ENCODE measurements at regions not wholly inside any gene's neighbourhood (a gene's known extent, or its start where the extent isn't known, plus 50 kb on each side); places are given as distances from the start of the nearest gene placed in this dataset.

GRCh38 chr22:44363013-44363979 lies 50.5 kb upstream of the SHISAL1 start:
- TF ChIP-seq SP3 (tag by site-specific recombination; IDR thresholded peaks at IDR 0.05) (no peak), PBX3 (CRISPR knock-in tag; IDR thresholded peaks at IDR 0.05) (0 out of 2 replicates have a peak, but pooled peaks have one; percentile 46)
- Histone ChIP-seq H3K9me3 (ENCODE audit: control insufficient read depth, insufficient read depth, low read depth, low read length) (no peaks in the 10 kb centered on the region), H3K4me1 (ENCODE audit: control insufficient read depth, insufficient read depth, low read length) (no peaks in the 10 kb centered on the region), H3K27ac (ENCODE audit: extremely low read depth, low read depth, low read length) (no peak overlapping the region), H3K4me3 (ENCODE audit: low read depth, low read length) (no peak overlapping the region), H3K36me3 (ENCODE audit: control insufficient read depth in 2 of 2, insufficient read depth in 1 of 2, low read length in 2 of 2) (no peaks in the 10 kb centered on the region)
- ChIA-PET POLR2A (no interaction called here), CTCF (interaction anchor here (0.7 kb wide), 1 partner anchor 15 kb away, joined by 5 read pairs; no protein-coding TSS in a partner anchor)

- Histone ChIP-seq H3K4me3 (ENCODE audit: low read depth, low read length) (no peak overlapping the region), H3K36me3 (ENCODE audit: control insufficient read depth in 2 of 2, insufficient read depth in 1 of 2, low read length in 2 of 2) (no peaks in the 10 kb centered on the region), H3K27ac (ENCODE audit: extremely low read depth, low read depth, low read length) (no peak overlapping the region), H3K4me1 (ENCODE audit: control insufficient read depth, insufficient read depth, low read length) (no peaks in the 10 kb centered on the region; the same call in 1 of the 2 replicates), H3K9me3 (ENCODE audit: control insufficient read depth, insufficient read depth, low read depth, low read length) (no peaks in the 10 kb centered on the region)
- ChIA-PET POLR2A (no interaction called here), CTCF (interaction anchor here (0.7 kb wide), 1 partner anchor 16 kb away, joined by 5 read pairs; no protein-coding TSS in a partner anchor)
- TF ChIP-seq ZNF513 (tag by site-specific recombination; IDR thresholded peaks at IDR 0.05) (no peak), ZNF404 (tag by site-specific recombination; IDR thresholded peaks at IDR 0.05) (no peak), ZNF701 (tag by site-specific recombination; IDR thresholded peaks at IDR 0.05) (no peak), ZNF391 (tag by site-specific recombination; IDR thresholded peaks at IDR 0.05; ENCODE audit: borderline replicate concordance, low read depth) (no peak), ZNF610 (tag by site-specific recombination; IDR thresholded peaks at IDR 0.05; ENCODE audit: borderline replicate concordance) (no peak), ZNF548 (tag by site-specific recombination; IDR thresholded peaks at IDR 0.05) (no peak), ZNF629 (tag by site-specific recombination; IDR thresholded peaks at IDR 0.05) (no peak), ZBTB44 (tag by site-specific recombination; IDR thresholded peaks at IDR 0.05) (no peak), ZNF707 (tag by site-specific recombination; IDR thresholded peaks at IDR 0.05) (no peak), ZNF221 (tag by site-specific recombination; IDR thresholded peaks at IDR 0.05; ENCODE audit: borderline replicate concordance) (no peak), ZFHX2 (tag by site-specific recombination; conservative IDR thresholded peaks at IDR 0.05) (no peak), ZNF600 (tag by site-specific recombination; IDR thresholded peaks at IDR 0.05) (no peak), ZNF501 (tag by site-specific recombination; IDR thresholded peaks at IDR 0.05) (no peak), SALL2 (tag by site-specific recombination; IDR thresholded peaks at IDR 0.05; ENCODE audit: borderline replicate concordance) (no peak), KLF10 (tag by site-specific recombination; IDR thresholded peaks at IDR 0.05) (no peak), ZNF704 (tag by site-specific recombination; IDR thresholded peaks at IDR 0.05) (no peak), ZNF354C (tag by site-specific recombination; IDR thresholded peaks at IDR 0.05; ENCODE audit: borderline replicate concordance, low read depth) (no peak), HOXA7 (CRISPR knock-in tag; IDR thresholded peaks at IDR 0.05; ENCODE audit: borderline replicate concordance) (no peak), ZNF140 (tag by site-specific recombination; IDR thresholded peaks at IDR 0.05) (no peak)
Observed at GRCh38 chr22:44362249-44363012, 49.7 kb upstream of the SHISAL1 start.
